IMR-90 (cell line): ENCODE measurements at regions not wholly inside any gene's neighbourhood (a gene's known extent, or its start where the extent isn't known, plus 50 kb on each side); places are given as distances from the start of the nearest gene placed in this dataset.

ENCODE experiments used
- ATAC-seq: fragments of 200-7000 bp; cut with Tn5 transposase; 2 replicates; pipeline ENCODE4 v1.9.1; 2020; ENCODE audit warnings: low read depth, mild to moderate bottlenecking, moderate library complexity
- BruUV-seq: library from RNA; stranded (reverse); fragments of 400-500 nt; replicated peaks from 2 replicates; lab custom pipeline; 2021; lab: Mats Ljungman, UMichigan
- CTCF ChIA-PET: fragments of 300-600 bp; formaldehyde crosslinking; extraction: SDS; loops from one replicate; lab custom pipeline; 2021; ENCODE audit warnings: antibody characterized with exemption; lab: Yijun Ruan, JAX
- POLR2A ChIA-PET: fragments of 300-600 bp; sonication (Branson Sonifier 250); formaldehyde crosslinking; loops from one replicate; lab custom pipeline; 2022; ENCODE audit warnings: antibody characterized with exemption; ENCODE audit not compliant: unreplicated experiment; lab: Charles Lee
- DNase-seq: peaks from one replicate; pipeline ENCODE4 v3.0.0; 2013
- H2AFZ ChIP-seq: replicated peaks from 2 replicates; pipeline ENCODE3; 2013; ENCODE audit warnings: low read length, mild to moderate bottlenecking; ENCODE audit not compliant: poor library complexity
- H2AK5ac ChIP-seq: 2 replicates; pipeline ENCODE4 v1.6.1; 2013; ENCODE audit warnings: low read depth, low read length, inconsistent platforms
- H2AK9ac ChIP-seq: replicated peaks from 2 replicates; pipeline ENCODE3; 2013; ENCODE audit warnings: mild to moderate bottlenecking, low read depth, low read length, moderate library complexity; ENCODE audit not compliant: poor library complexity
- H2BK120ac ChIP-seq: 2 replicates; pipeline ENCODE4 v1.6.1; 2013; ENCODE audit warnings: low read depth, low read length, inconsistent platforms
- H2BK15ac ChIP-seq: 3 replicates; pipeline ENCODE4 v1.6.1; 2013; ENCODE audit warnings: low read depth, low read length, inconsistent platforms
- H2BK20ac ChIP-seq: 2 replicates; pipeline ENCODE4 v1.6.1; 2013; ENCODE audit warnings: low read depth, mild to moderate bottlenecking, inconsistent platforms, low read length, moderate library complexity
- H2BK5ac ChIP-seq: 2 replicates; pipeline ENCODE4 v1.6.1; 2013; ENCODE audit warnings: mild to moderate bottlenecking, low read depth, low read length, inconsistent platforms; ENCODE audit not compliant: poor library complexity, severe bottlenecking
- H3K14ac ChIP-seq: replicated peaks from 2 replicates; pipeline ENCODE4 v1.6.1; 2013; ENCODE audit warnings: low read depth, low read length, inconsistent platforms
- H3K18ac ChIP-seq: 2 replicates; pipeline ENCODE4 v1.6.1; 2013; ENCODE audit warnings: low read depth, low read length, control low read depth
- H3K23ac ChIP-seq: 2 replicates; pipeline ENCODE4 v1.6.1; 2013; ENCODE audit warnings: low read depth, low read length, inconsistent platforms
- H3K27ac ChIP-seq: 2 replicates; pipeline ENCODE4 v1.5.1; 2013; ENCODE audit warnings: mild to moderate bottlenecking, control low read depth, low read length; ENCODE audit not compliant: insufficient read depth
- H3K27me3 ChIP-seq: 2 replicates; pipeline ENCODE4 v1.6.1; 2013; ENCODE audit warnings: low read length; ENCODE audit not compliant: control insufficient read depth, insufficient read depth
- H3K36me3 ChIP-seq: 2 replicates; pipeline ENCODE4 v1.6.1; 2013; ENCODE audit warnings: low read length, mixed read lengths; ENCODE audit not compliant: control insufficient read depth, insufficient read depth
- H3K4ac ChIP-seq: 2 replicates; pipeline ENCODE4 v1.6.1; 2013; ENCODE audit warnings: low read depth, low read length, inconsistent platforms
- H3K4me1 ChIP-seq: 2 replicates; pipeline ENCODE4 v1.6.1; 2013; ENCODE audit warnings: low read length, mixed read lengths; ENCODE audit not compliant: control insufficient read depth, insufficient read depth
- H3K4me2 ChIP-seq: 2 replicates; pipeline ENCODE4 v1.6.1; 2013; ENCODE audit warnings: low read depth, mild to moderate bottlenecking, control low read depth, low read length, moderate library complexity
- H3K4me3 ChIP-seq: 2 replicates; pipeline ENCODE4 v1.5.1; 2013; ENCODE audit warnings: low read depth, mild to moderate bottlenecking, control low read depth, low read length, moderate library complexity; ENCODE audit not compliant: insufficient read depth
- H3K56ac ChIP-seq: 2 replicates; pipeline ENCODE4 v1.6.1; 2013; ENCODE audit warnings: low read length, inconsistent platforms; ENCODE audit not compliant: insufficient read depth; ENCODE audit errors: extremely low read depth
- H3K79me1 ChIP-seq, 2 experiments: 2 replicates each; pipeline ENCODE4 v1.6.1; 2013; ENCODE audit warnings: low read length in 2 of 2, inconsistent platforms in 1 of 2, low read depth in 1 of 2
- H3K9ac ChIP-seq: 2 replicates; pipeline ENCODE4 v1.6.1; 2013; ENCODE audit warnings: low read depth, low read length, control low read depth
- H3K9me1 ChIP-seq: 2 replicates; pipeline ENCODE4 v1.6.1; 2013; ENCODE audit warnings: low read length, inconsistent platforms; ENCODE audit not compliant: insufficient read depth
- H3K9me3 ChIP-seq: 2 replicates; pipeline ENCODE4 v1.6.1; 2013; ENCODE audit warnings: low read length; ENCODE audit not compliant: control insufficient read depth, insufficient read depth
- H4K20me1 ChIP-seq: 2 replicates; pipeline ENCODE4 v1.6.1; 2013; ENCODE audit warnings: low read length, inconsistent platforms; ENCODE audit not compliant: insufficient read depth
- H4K5ac ChIP-seq: 2 replicates; pipeline ENCODE4 v1.6.1; 2013; ENCODE audit warnings: mild to moderate bottlenecking, low read depth, low read length, control low read depth
- H4K8ac ChIP-seq, 2 experiments: 2 replicates each; pipeline ENCODE4 v1.6.1; 2013; ENCODE audit warnings: low read depth in 2 of 2, low read length in 2 of 2, control low read depth in 1 of 2, inconsistent platforms in 1 of 2
- H4K91ac ChIP-seq: 2 replicates; pipeline ENCODE4 v1.6.1; 2013; ENCODE audit warnings: low read depth, low read length, inconsistent platforms; ENCODE audit not compliant: insufficient read depth
- BHLHE40 ChIP-seq: fragments of 150-350 bp; IDR thresholded peaks from 2 replicates; pipeline ENCODE4 v1.6.1; 2016; ENCODE audit warnings: mild to moderate bottlenecking, low read depth, low read length
- CEBPB ChIP-seq: IDR thresholded peaks from 2 replicates; pipeline ENCODE4 v1.6.1; 2012; ENCODE audit warnings: low read depth, low read length, improper control_type of control experiment
- CHD1 ChIP-seq: IDR thresholded peaks from 2 replicates; pipeline ENCODE4 v1.6.1; 2012; ENCODE audit warnings: low read depth, low read length, improper control_type of control experiment
- ELK1 ChIP-seq: fragments of 150-350 bp; IDR thresholded peaks from 2 replicates; pipeline ENCODE4 v1.6.1; 2016; ENCODE audit warnings: low read depth, mild to moderate bottlenecking, low read length, moderate library complexity, borderline replicate concordance
- FOS ChIP-seq: fragments of 150-350 bp; IDR thresholded peaks from 2 replicates; pipeline ENCODE4 v1.6.1; 2016; ENCODE audit warnings: low read depth, low read length
- MAFK ChIP-seq: IDR thresholded peaks from 2 replicates; pipeline ENCODE4 v1.6.1; 2012; ENCODE audit warnings: low read depth, low read length, improper control_type of control experiment
- MAZ ChIP-seq: IDR thresholded peaks from 2 replicates; pipeline ENCODE4 v1.6.1; 2012; ENCODE audit warnings: low read depth, mild to moderate bottlenecking, low read length, improper control_type of control experiment, moderate library complexity, borderline replicate concordance
- MXI1 ChIP-seq: IDR thresholded peaks from 2 replicates; pipeline ENCODE4 v1.6.1; 2012; ENCODE audit warnings: low read depth, mild to moderate bottlenecking, low read length, moderate library complexity, borderline replicate concordance
- NFE2L2 ChIP-seq: fragments of 150-350 bp; IDR thresholded peaks from 2 replicates; pipeline ENCODE4 v1.6.1; 2016; ENCODE audit warnings: low read depth, mild to moderate bottlenecking, low read length
- POLR2A ChIP-seq: IDR thresholded peaks from 2 replicates; pipeline ENCODE4 v1.6.1; 2012; ENCODE audit warnings: mild to moderate bottlenecking, low read depth, low read length
- RAD21 ChIP-seq: IDR thresholded peaks from 2 replicates; pipeline ENCODE4 v1.6.1; 2012; ENCODE audit warnings: low read length, improper control_type of control experiment
- RCOR1 ChIP-seq: IDR thresholded peaks from 2 replicates; pipeline ENCODE4 v1.6.1; 2012; ENCODE audit warnings: mild to moderate bottlenecking, low read length, improper control_type of control experiment; ENCODE audit not compliant: insufficient replicate concordance
- RFX5 ChIP-seq: IDR thresholded peaks from 2 replicates; pipeline ENCODE4 v1.8.0; 2012; ENCODE audit warnings: low read depth, mild to moderate bottlenecking, low read length, moderate library complexity
- SMC3 ChIP-seq: fragments of 150-350 bp; IDR thresholded peaks from 2 replicates; pipeline ENCODE4 v1.6.1; 2016; ENCODE audit warnings: low read depth, mild to moderate bottlenecking, antibody characterized with exemption, low read length, moderate library complexity
- USF2 ChIP-seq: fragments of 150-350 bp; IDR thresholded peaks from 2 replicates; pipeline ENCODE4 v1.6.1; 2017; ENCODE audit warnings: mild to moderate bottlenecking, antibody characterized with exemption, low read length, low read depth
- WGBS, 2 experiments: methylation state at CpG; one replicate each; pipeline versions ENCODE4 v1.1.5 to v1.1.7; 2013; ENCODE audit warnings: missing lambda C conversion rate in 2 of 2; ENCODE audit not compliant: insufficient read length in 1 of 2; ENCODE audit errors: extremely low coverage in 2 of 2; 5-methylcytosine and 5-hydroxymethylcytosine counted together
- dilution Hi-C: fragments of 300-500 bp; cut with HindIII; formaldehyde crosslinking; loops from one replicate; pipeline ENCODE4 v1.14.3; 2018; ENCODE audit warnings: low sequenced_read_pairs; ENCODE audit not compliant: unreplicated experiment
- in situ Hi-C: fragments of 300-500 bp; cut with MboI; formaldehyde crosslinking; loops from 3 replicates; pipeline ENCODE4 v1.14.3; 2019; ENCODE audit warnings: low sequenced_read_pairs, inconsistent platforms, mixed read lengths
- intact Hi-C: fragments of 100-400 bp; cut with micrococcal nuclease; formaldehyde crosslinking; loops from 2 replicates; pipeline ENCODE4 v1.10.0; 2022
- TF ChIP-seq, protein P1 (sequence below): conservative IDR thresholded peaks from 2 replicates; pipeline ENCODE4 v1.5.1; 2012; ENCODE audit warnings: mild to moderate bottlenecking, low read depth, low read length, improper control_type of control experiment

DNA sequence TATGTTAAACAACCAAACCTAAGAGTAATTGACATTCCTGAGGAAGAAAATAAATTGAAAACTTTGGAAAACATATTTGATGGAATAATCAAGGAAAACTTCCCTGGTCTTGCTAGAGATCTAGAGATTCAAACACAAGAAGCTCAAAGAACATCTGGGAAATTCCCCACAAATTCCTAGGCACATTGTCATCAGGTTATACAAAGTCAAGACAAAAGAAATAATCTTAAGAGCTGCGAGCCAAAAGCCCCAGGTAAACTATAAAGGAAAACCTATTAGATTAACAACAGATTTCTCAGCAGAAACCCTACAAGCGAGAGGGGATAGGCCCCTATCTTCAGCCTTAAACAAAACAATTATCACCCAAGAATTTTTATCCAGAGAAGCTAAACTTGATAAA, 1082.0 kb upstream of the IGFBP7 start:
- Histone ChIP-seq H2BK15ac (no peak overlapping the region), H2BK20ac (no peak overlapping the region), H3K4me2 (no peak overlapping the region), H3K9me1 (no peaks in the 10 kb centered on the region), H3K18ac (no peak overlapping the region), H3K56ac (no peak overlapping the region), H3K9ac (no peak overlapping the region), H2AK5ac (no peak overlapping the region), H4K5ac (no peak overlapping the region), H2BK120ac (no peak overlapping the region), H2BK5ac (no peak overlapping the region), H3K9me3 (peaks cover 9% of the 10 kb centered on the region), H3K27me3 (no peaks in the 10 kb centered on the region), H2AFZ (no peak overlapping the region), H4K20me1 (no peaks in the 10 kb centered on the region), H3K4me3 (no peak overlapping the region), H3K36me3 (no peaks in the 10 kb centered on the region), H3K27ac (no peak overlapping the region), H3K4ac (no peak overlapping the region), H4K91ac (no peak overlapping the region), H3K79me1 (no peaks in the 10 kb centered on the region), H2AK9ac (no peak overlapping the region), H3K4me1 (no peaks in the 10 kb centered on the region), H3K14ac (no peak overlapping the region), H4K8ac (no peak overlapping the region), H3K23ac (no peak overlapping the region)
- no CpG with 5 or more reads among the region's 2 CpGs for WGBS, 2 experiments
- ChIA-PET POLR2A (no interaction called here), CTCF (no interaction called here)
- DNase-seq (no peak), ATAC-seq (no peak)
- no TSS peak for BruUV-seq
- dilution Hi-C loops (no loop called here), intact Hi-C loops (no loop called here), in situ Hi-C loops (no loop called here)
- TF ChIP-seq MXI1 (no peak), NFE2L2 (no peak), MAFK (no peak), BHLHE40 (no peak), SMC3 (no peak), CHD1 (no peak), USF2 (no peak), ELK1 (no peak), RFX5 (no peak), CEBPB (no peak), RCOR1 (no peak), MAZ (no peak), RAD21 (no peak), POLR2A (no peak), FOS (no peak)
- TF ChIP-seq, protein P1, sequence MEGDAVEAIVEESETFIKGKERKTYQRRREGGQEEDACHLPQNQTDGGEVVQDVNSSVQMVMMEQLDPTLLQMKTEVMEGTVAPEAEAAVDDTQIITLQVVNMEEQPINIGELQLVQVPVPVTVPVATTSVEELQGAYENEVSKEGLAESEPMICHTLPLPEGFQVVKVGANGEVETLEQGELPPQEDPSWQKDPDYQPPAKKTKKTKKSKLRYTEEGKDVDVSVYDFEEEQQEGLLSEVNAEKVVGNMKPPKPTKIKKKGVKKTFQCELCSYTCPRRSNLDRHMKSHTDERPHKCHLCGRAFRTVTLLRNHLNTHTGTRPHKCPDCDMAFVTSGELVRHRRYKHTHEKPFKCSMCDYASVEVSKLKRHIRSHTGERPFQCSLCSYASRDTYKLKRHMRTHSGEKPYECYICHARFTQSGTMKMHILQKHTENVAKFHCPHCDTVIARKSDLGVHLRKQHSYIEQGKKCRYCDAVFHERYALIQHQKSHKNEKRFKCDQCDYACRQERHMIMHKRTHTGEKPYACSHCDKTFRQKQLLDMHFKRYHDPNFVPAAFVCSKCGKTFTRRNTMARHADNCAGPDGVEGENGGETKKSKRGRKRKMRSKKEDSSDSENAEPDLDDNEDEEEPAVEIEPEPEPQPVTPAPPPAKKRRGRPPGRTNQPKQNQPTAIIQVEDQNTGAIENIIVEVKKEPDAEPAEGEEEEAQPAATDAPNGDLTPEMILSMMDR = no peak
